ENCODE measurements at regions not wholly inside any gene's neighbourhood (a gene's known extent, or its start where the extent isn't known, plus 50 kb on each side); places are given as distances from the start of the nearest gene placed in this dataset.

- Histone ChIP-seq H3K27ac (ENCODE audit: extremely low read length, insufficient read depth, low read length) (no peak overlapping the region), H4K20me1 (ENCODE audit: insufficient read depth, low read length) (peaks cover 8% of the 10 kb centered on the region; the same call in 1 of the 2 replicates), H3K79me2 (ENCODE audit: insufficient read depth, low read length) (no peaks in the 10 kb centered on the region), H3K9ac (ENCODE audit: insufficient read depth, low read depth, low read length) (no peak overlapping the region), H3K4me2 (ENCODE audit: low read depth, low read length) (no peak overlapping the region), H3K36me3 (replicated peaks in 1 of 2; ENCODE audit: control insufficient read depth in 1 of 2, insufficient read depth in 2 of 2, low read length in 2 of 2) (no peaks in the 10 kb centered on the region), H3K9me3 (ENCODE audit: low read length) (no peaks in the 10 kb centered on the region), H3K27me3 (ENCODE audit: control insufficient read depth in 1 of 2, insufficient read depth in 2 of 2, low read length in 2 of 2) (peaks cover 21 to 58% of the 10 kb centered on the region in 2 experiments), H3K4me1 (ENCODE audit: insufficient read depth, low read length) (peaks cover 22% of the 10 kb centered on the region), H2AFZ (ENCODE audit: low read length) (no peak overlapping the region), H3K4me3 (replicated peaks in 1 of 3; ENCODE audit: insufficient read depth in 1 of 3, low read depth in 2 of 3, low read length in 3 of 3) (no peak overlapping the region)
- no peak for ATAC-seq
- intact Hi-C loops (cut with micrococcal nuclease; ENCODE audit: unreplicated experiment): no loop called here
- no TSS peak for BruUV-seq (replicated peaks)
- DNase-seq (ENCODE audit: low spot score): no peak
- no peak for FAIRE-seq
- POLR2A ChIA-PET: no interaction called here
- no peak for TF ChIP-seq PAX8 (CRISPR knock-in tag; IDR thresholded peaks at IDR 0.05; ENCODE audit: borderline replicate concordance)
- in situ Hi-C loops (cut with HindIII; ENCODE audit: extremely low pct_ligation_motif_present, low pct_unique_long_range_greater_than_20kb): no loop called here
- 63% methylated on average over 7 of the region's 8 CpGs for WGBS (ENCODE audit: low lambda C conversion rate)
- CTCF ChIA-PET (ENCODE audit: low intra/inter-chr PET ratio, low total read pairs): no interaction called here
Observed at GRCh38 chr16:85473323-85473722, 139.8 kb upstream of the GSE1 start.

- POLR2A ChIA-PET: no interaction called here
- Histone ChIP-seq H3K79me2 (ENCODE audit: insufficient read depth, low read length) (no peaks in the 10 kb centered on the region), H3K27me3 (ENCODE audit: control insufficient read depth in 1 of 2, insufficient read depth in 2 of 2, low read length in 2 of 2) (peaks cover 21 to 58% of the 10 kb centered on the region in 2 experiments), H3K4me1 (ENCODE audit: insufficient read depth, low read length) (peaks cover 22% of the 10 kb centered on the region), H4K20me1 (ENCODE audit: insufficient read depth, low read length) (peaks cover 8% of the 10 kb centered on the region; the same call in 1 of the 2 replicates), H3K27ac (ENCODE audit: extremely low read length, insufficient read depth, low read length) (no peak overlapping the region), H3K4me2 (ENCODE audit: low read depth, low read length) (no peak overlapping the region), H3K9ac (ENCODE audit: insufficient read depth, low read depth, low read length) (no peak overlapping the region), H3K4me3 (replicated peaks in 1 of 3; ENCODE audit: insufficient read depth in 1 of 3, low read depth in 2 of 3, low read length in 3 of 3) (no peak overlapping the region), H3K36me3 (replicated peaks in 1 of 2; ENCODE audit: control insufficient read depth in 1 of 2, insufficient read depth in 2 of 2, low read length in 2 of 2) (no peaks in the 10 kb centered on the region), H2AFZ (ENCODE audit: low read length) (no peak overlapping the region), H3K9me3 (ENCODE audit: low read length) (no peaks in the 10 kb centered on the region)
- FAIRE-seq (no peak), ATAC-seq (peak; percentile 58), DNase-seq (ENCODE audit: low spot score) (no peak)
- no TSS peak for BruUV-seq (replicated peaks)
- 64% methylated on average over 21 of the region's 21 CpGs for WGBS (ENCODE audit: low lambda C conversion rate)
- intact Hi-C loops (cut with micrococcal nuclease; ENCODE audit: unreplicated experiment) (no loop called here), in situ Hi-C loops (cut with HindIII; ENCODE audit: extremely low pct_ligation_motif_present, low pct_unique_long_range_greater_than_20kb) (no loop called here)
- CTCF ChIA-PET (ENCODE audit: low intra/inter-chr PET ratio, low total read pairs): no interaction called here
- TF ChIP-seq CTCF (CRISPR knock-in tag; IDR thresholded peaks at IDR 0.05): peak; percentile 38
- TF ChIP-seq KLF16 (CRISPR knock-in tag; IDR thresholded peaks at IDR 0.05): no peak
- TF ChIP-seq PCBP1 (IDR thresholded peaks at IDR 0.05; ENCODE audit: borderline replicate concordance, low read depth, low read length): 0 out of 2 replicates have a peak, but pooled peaks have one; percentile 62
- peak; percentile 27; the same call in 1 of the 2 replicates for TF ChIP-seq STAG1 (CRISPR knock-in tag; IDR thresholded peaks at IDR 0.05)
Observed at GRCh38 chr16:85473909-85474620, 139.1 kb upstream of the GSE1 start.
